ENCODE measurements at regions not wholly inside any gene's neighbourhood (a gene's known extent, or its start where the extent isn't known, plus 50 kb on each side); places are given as distances from the start of the nearest gene placed in this dataset.

- ATAC-seq (ENCODE audit: low read depth): no peak
- Histone ChIP-seq H3K4me1 (ENCODE audit: insufficient read depth, poor library complexity, severe bottlenecking) (no peaks in the 10 kb centered on the region), H3K9me3 (ENCODE audit: severe bottlenecking) (no peaks in the 10 kb centered on the region), H3K36me3 (ENCODE audit: low read depth) (no peaks in the 10 kb centered on the region), H3K27me3 (ENCODE audit: insufficient read depth, poor library complexity, severe bottlenecking) (no peaks in the 10 kb centered on the region), H3K27ac (ENCODE audit: poor library complexity, severe bottlenecking) (no peak overlapping the region), H3K4me3 (ENCODE audit: severe bottlenecking) (no peak overlapping the region)
- no peak for DNase-seq (ENCODE audit: low spot score)
- no peak for TF ChIP-seq CTCF (IDR thresholded peaks at IDR 0.05; ENCODE audit: poor library complexity, severe bottlenecking)
These were observed 581.1 kb upstream of the GBE1 start for GRCh38 chr3:82342521-82342920.

- Histone ChIP-seq H3K9me3 (ENCODE audit: severe bottlenecking) (no peaks in the 10 kb centered on the region), H3K4me1 (ENCODE audit: insufficient read depth, poor library complexity, severe bottlenecking) (no peaks in the 10 kb centered on the region), H3K27me3 (ENCODE audit: insufficient read depth, poor library complexity, severe bottlenecking) (no peaks in the 10 kb centered on the region), H3K4me3 (ENCODE audit: severe bottlenecking) (no peak overlapping the region), H3K27ac (ENCODE audit: poor library complexity, severe bottlenecking) (no peak overlapping the region), H3K36me3 (ENCODE audit: low read depth) (no peaks in the 10 kb centered on the region)
- TF ChIP-seq CTCF (IDR thresholded peaks at IDR 0.05; ENCODE audit: poor library complexity, severe bottlenecking): peak; percentile 45
- no peak for DNase-seq (ENCODE audit: low spot score)
- no peak for ATAC-seq (ENCODE audit: low read depth)
These were observed 567.9 kb upstream of the GBE1 start for GRCh38 chr3:82329300-82329699.

GRCh38 chr3:82311901-82312300, 550.5 kb upstream of the GBE1 start:
- no peak for TF ChIP-seq CTCF (IDR thresholded peaks at IDR 0.05; ENCODE audit: poor library complexity, severe bottlenecking)
- Histone ChIP-seq H3K9me3 (ENCODE audit: severe bottlenecking) (no peaks in the 10 kb centered on the region), H3K36me3 (ENCODE audit: low read depth) (no peaks in the 10 kb centered on the region), H3K27me3 (ENCODE audit: insufficient read depth, poor library complexity, severe bottlenecking) (no peaks in the 10 kb centered on the region), H3K4me1 (ENCODE audit: insufficient read depth, poor library complexity, severe bottlenecking) (no peaks in the 10 kb centered on the region), H3K27ac (ENCODE audit: poor library complexity, severe bottlenecking) (no peak overlapping the region), H3K4me3 (ENCODE audit: severe bottlenecking) (no peak overlapping the region)
- DNase-seq (ENCODE audit: low spot score) (no peak), ATAC-seq (ENCODE audit: low read depth) (peak; percentile 67; the same call in 1 of the 3 replicates)

- no peak overlapping the region for H3K4me3 ChIP-seq (ENCODE audit: severe bottlenecking)
- H3K9me3 ChIP-seq (ENCODE audit: severe bottlenecking): no peaks in the 10 kb centered on the region
- H3K4me1 ChIP-seq (ENCODE audit: insufficient read depth, poor library complexity, severe bottlenecking): no peaks in the 10 kb centered on the region
- H3K27me3 ChIP-seq (ENCODE audit: insufficient read depth, poor library complexity, severe bottlenecking): no peaks in the 10 kb centered on the region
- no peak for TF ChIP-seq CTCF (IDR thresholded peaks at IDR 0.05; ENCODE audit: poor library complexity, severe bottlenecking)
- H3K36me3 ChIP-seq (ENCODE audit: low read depth): no peaks in the 10 kb centered on the region
- no peak for ATAC-seq (ENCODE audit: low read depth)
- DNase-seq (ENCODE audit: low spot score): no peak
- H3K27ac ChIP-seq (ENCODE audit: poor library complexity, severe bottlenecking): no peak overlapping the region
These were observed 547.3 kb upstream of the GBE1 start for GRCh38 chr3:82308755-82309154.

GRCh38 chr3:82306189-82306588, 544.7 kb upstream of the GBE1 start:
- TF ChIP-seq CTCF (IDR thresholded peaks at IDR 0.05; ENCODE audit: poor library complexity, severe bottlenecking): no peak
- no peaks in the 10 kb centered on the region for H3K9me3 ChIP-seq (ENCODE audit: severe bottlenecking)
- H3K4me1 ChIP-seq (ENCODE audit: insufficient read depth, poor library complexity, severe bottlenecking): no peaks in the 10 kb centered on the region
- DNase-seq (ENCODE audit: low spot score): no peak
- H3K36me3 ChIP-seq (ENCODE audit: low read depth): no peaks in the 10 kb centered on the region
- no peak overlapping the region for H3K4me3 ChIP-seq (ENCODE audit: severe bottlenecking)
- ATAC-seq (ENCODE audit: low read depth): no peak
- H3K27me3 ChIP-seq (ENCODE audit: insufficient read depth, poor library complexity, severe bottlenecking): no peaks in the 10 kb centered on the region
- H3K27ac ChIP-seq (ENCODE audit: poor library complexity, severe bottlenecking): no peak overlapping the region
